OCI-LY7 (cell line): ENCODE measurements at regions not wholly inside any gene's neighbourhood (a gene's known extent, or its start where the extent isn't known, plus 50 kb on each side); places are given as distances from the start of the nearest gene placed in this dataset.

Source experiments
- CTCF ChIP-seq: fragments of 200-600 bp; sonication (generic); conservative IDR thresholded peaks from 2 replicates; pipeline ENCODE4 v1.5.1; 2014; ENCODE audit warnings: mild to moderate bottlenecking, antibody characterized with exemption, low read length, moderate library complexity, mixed read lengths
- EZH2phosphoT487 ChIP-seq: fragments of 200-600 bp; sonication (generic); IDR thresholded peaks from 2 replicates; pipeline ENCODE4 v1.6.1; 2018; ENCODE audit warnings: low read depth, borderline replicate concordance, mild to moderate bottlenecking, mixed run types, antibody characterized with exemption, low read length, moderate library complexity, mixed read lengths

DNA sequence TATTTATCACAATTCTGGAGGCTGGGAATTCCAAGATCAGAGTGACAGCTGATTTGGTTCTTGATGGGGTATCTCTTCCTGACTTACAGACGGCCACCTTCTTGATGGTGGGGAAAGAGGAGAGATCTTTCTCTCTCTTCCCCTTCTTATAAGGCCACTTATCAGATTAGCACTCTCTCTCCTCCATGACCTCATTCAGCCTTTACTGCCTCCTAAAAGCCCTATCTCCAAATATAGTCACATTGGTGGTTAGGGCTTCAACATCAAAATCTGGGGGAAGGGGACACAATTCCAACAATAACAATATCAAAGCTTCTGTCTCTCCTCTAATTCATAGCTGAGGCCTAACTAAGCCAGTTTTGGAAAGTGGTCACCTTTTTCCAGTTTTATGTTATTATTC is 91.7 kb upstream of the MBNL1 start:
- TF ChIP-seq CTCF = no peak
- no peak for TF ChIP-seq EZH2phosphoT487
